H1 (cell line): ENCODE measurements at regions not wholly inside any gene's neighbourhood (a gene's known extent, or its start where the extent isn't known, plus 50 kb on each side); places are given as distances from the start of the nearest gene placed in this dataset.
"Not testable (repeated sequence)": the region's sequence is repeated elsewhere in the genome, so short reads cannot be mapped to it uniquely, and the experiment has no call there.

ENCODE experiments used
- CTCF ChIA-PET: fragments of 300-600 bp; sonication (Branson Sonifier 250); formaldehyde crosslinking; loops from one replicate; lab custom pipeline; 2021; ENCODE audit not compliant: partially characterized antibody; lab: Charles Lee
- POLR2A ChIA-PET: fragments of 300-600 bp; sonication (Branson Sonifier 250); formaldehyde crosslinking; loops from one replicate; lab custom pipeline; 2021; ENCODE audit warnings: inconsistent platforms; ENCODE audit not compliant: partially characterized antibody; lab: Charles Lee
- DNase-seq, 2 experiments: peaks; one replicate each; pipeline versions ENCODE4 v3.0.0 to v3.0.0-alpha.2; 2010 to 2022; ENCODE audit warnings: low spot score in 2 of 2, low read depth in 1 of 2, mixed read lengths in 1 of 2
- FAIRE-seq: peaks from 2 replicates; lab custom pipeline; 2011; peaks lifted over from hg19 to GRCh38; lab: Jason Lieb, UNC
- H2AFZ ChIP-seq: 2 replicates; pipeline ENCODE4 v1.8.1; 2012; ENCODE audit warnings: low read length, inconsistent platforms
- H2AK5ac ChIP-seq: 2 replicates; pipeline ENCODE4 v1.6.1; 2013; ENCODE audit warnings: low read depth, low read length
- H2BK120ac ChIP-seq: replicated peaks from 2 replicates; pipeline ENCODE3; 2013; ENCODE audit warnings: low read depth, low read length, inconsistent platforms
- H2BK12ac ChIP-seq: 2 replicates; pipeline ENCODE4 v1.6.1; 2013; ENCODE audit warnings: low read depth, low read length
- H2BK15ac ChIP-seq: 2 replicates; pipeline ENCODE4 v1.6.1; 2013; ENCODE audit warnings: low read length
- H2BK20ac ChIP-seq: 2 replicates; pipeline ENCODE4 v1.6.1; 2013; ENCODE audit warnings: low read length
- H2BK5ac ChIP-seq: 2 replicates; pipeline ENCODE4 v1.6.1; 2013; ENCODE audit warnings: low read depth, low read length
- H3K14ac ChIP-seq: 2 replicates; pipeline ENCODE4 v1.6.1; 2013; ENCODE audit warnings: inconsistent platforms; ENCODE audit not compliant: insufficient read length
- H3K18ac ChIP-seq: 2 replicates; pipeline ENCODE4 v1.6.1; 2013; ENCODE audit warnings: low read length; ENCODE audit errors: extremely low read depth
- H3K23ac ChIP-seq: 2 replicates; pipeline ENCODE4 v1.6.1; 2013; ENCODE audit warnings: inconsistent platforms; ENCODE audit not compliant: insufficient read length
- H3K23me2 ChIP-seq: 2 replicates; pipeline ENCODE4 v1.6.1; 2013; ENCODE audit warnings: low read depth, low read length
- H3K27ac ChIP-seq: 2 replicates; pipeline ENCODE4 v1.6.1; 2011; ENCODE audit warnings: low read depth, low read length, inconsistent platforms
- H3K27me3 ChIP-seq, 4 experiments: replicated peaks in 1 of 4; 1 replicate in 1 of 4; 2 replicates in 3 of 4; pipeline versions ENCODE4 v1.6.1 to v1.8.1; 2011 to 2013; ENCODE audit warnings: low read length in 3 of 4, mild to moderate bottlenecking in 3 of 4, inconsistent platforms in 2 of 4, mixed read lengths in 2 of 4, moderate library complexity in 1 of 4; ENCODE audit not compliant: control insufficient read depth in 3 of 4, insufficient read depth in 3 of 4; ENCODE audit errors: extremely low read depth in 1 of 4
- H3K36me3 ChIP-seq, 4 experiments: 2 replicates each; pipeline versions ENCODE4 v1.6.1 to v1.8.1; 2011 to 2013; ENCODE audit warnings: mild to moderate bottlenecking in 4 of 4, low read length in 3 of 4, moderate library complexity in 2 of 4, control low read depth in 1 of 4, inconsistent platforms in 1 of 4; ENCODE audit not compliant: insufficient read depth in 4 of 4, control insufficient read depth in 2 of 4
- H3K4ac ChIP-seq: replicated peaks from 2 replicates; pipeline ENCODE3; 2013; ENCODE audit warnings: low read length, low read depth, mixed read lengths, inconsistent platforms; ENCODE audit not compliant: insufficient read length
- H3K4me1 ChIP-seq, 4 experiments: replicated peaks in 1 of 4; 1 replicate in 1 of 4; 2 replicates in 3 of 4; pipeline versions ENCODE4 v1.6.1 to v1.8.1; 2011 to 2013; ENCODE audit warnings: low read length in 3 of 4, inconsistent platforms in 2 of 4, mixed read lengths in 1 of 4; ENCODE audit not compliant: insufficient read depth in 4 of 4, control insufficient read depth in 3 of 4
- H3K4me2 ChIP-seq, 2 experiments: 2 replicates each; pipeline versions ENCODE4 v1.6.1 to v1.8.1; 2011 to 2013; ENCODE audit warnings: low read depth in 2 of 2, low read length in 2 of 2, control low read depth in 1 of 2, inconsistent platforms in 1 of 2, mild to moderate bottlenecking in 1 of 2; ENCODE audit not compliant: insufficient read depth in 1 of 2
- H3K4me3 ChIP-seq, 4 experiments: fragments of 200-600, 300-600 bp in 1 of 4; sonication (generic), shearing (Covaris generic), sonication (Bioruptor Twin) in 1 of 4; 2 replicates each; pipeline versions ENCODE4 v1.5.1 to v1.8.1; 2011 to 2016; ENCODE audit warnings: low read length in 4 of 4, low read depth in 3 of 4, control low read depth in 2 of 4, inconsistent platforms in 2 of 4, mild to moderate bottlenecking in 2 of 4, mixed read lengths in 1 of 4, moderate library complexity in 1 of 4; ENCODE audit not compliant: insufficient read depth in 2 of 4; ENCODE audit errors: extremely low read depth in 1 of 4
- H3K56ac ChIP-seq: replicated peaks from 2 replicates; pipeline ENCODE3; 2013; ENCODE audit warnings: low read depth, mild to moderate bottlenecking, mixed read lengths, low read length, inconsistent platforms; ENCODE audit not compliant: insufficient read length
- H3K79me1 ChIP-seq: 2 replicates; pipeline ENCODE4 v1.6.1; 2013; ENCODE audit warnings: low read depth, low read length, control low read depth
- H3K79me2 ChIP-seq, 2 experiments: 2 replicates each; pipeline versions ENCODE4 v1.6.1 to v1.8.1; 2012 to 2013; ENCODE audit warnings: low read length in 2 of 2, mild to moderate bottlenecking in 2 of 2, inconsistent platforms in 1 of 2; ENCODE audit not compliant: insufficient read depth in 2 of 2, control insufficient read depth in 1 of 2
- H3K9ac ChIP-seq, 4 experiments: replicated peaks in 1 of 4; 1 replicate in 1 of 4; 2 replicates in 3 of 4; pipeline versions ENCODE4 v1.6.1 to v1.8.1; 2011 to 2013; ENCODE audit warnings: low read depth in 3 of 4, low read length in 3 of 4, control low read depth in 2 of 4, mild to moderate bottlenecking in 2 of 4, moderate library complexity in 2 of 4, inconsistent platforms in 1 of 4; ENCODE audit errors: extremely low read depth in 1 of 4
- H3K9me3 ChIP-seq, 2 experiments: 2 replicates each; pipeline versions ENCODE4 v1.6.1 to v1.8.1; 2012 to 2013; ENCODE audit warnings: mild to moderate bottlenecking in 2 of 2, moderate library complexity in 2 of 2, control low read depth in 1 of 2, inconsistent platforms in 1 of 2, low read depth in 1 of 2, low read length in 1 of 2, mixed read lengths in 1 of 2; ENCODE audit not compliant: insufficient read depth in 2 of 2
- H4K20me1 ChIP-seq, 2 experiments: replicated peaks in 1 of 2; 2 replicates each; pipeline versions ENCODE3 to v1.8.1; 2011 to 2013; ENCODE audit warnings: inconsistent platforms in 2 of 2, low read length in 2 of 2, mild to moderate bottlenecking in 1 of 2; ENCODE audit not compliant: insufficient read depth in 2 of 2, control insufficient read depth in 1 of 2
- H4K5ac ChIP-seq: 2 replicates; pipeline ENCODE4 v1.6.1; 2013; ENCODE audit warnings: low read length, low read depth, mixed read lengths, inconsistent platforms; ENCODE audit not compliant: insufficient read length
- H4K8ac ChIP-seq: 2 replicates; pipeline ENCODE4 v1.8.0; 2013; ENCODE audit warnings: mild to moderate bottlenecking, moderate library complexity, low read length, inconsistent platforms; ENCODE audit not compliant: insufficient read depth; ENCODE audit errors: extremely low read depth
- H4K91ac ChIP-seq: replicated peaks from 2 replicates; pipeline ENCODE3; 2013; ENCODE audit warnings: low read length, mixed read lengths, inconsistent platforms; ENCODE audit not compliant: insufficient read length
- WGBS, 2 experiments: shearing (Covaris generic) in 1 of 2; methylation state at CpG; one replicate each; pipeline versions ENCODE4 v1.1.6 to v1.1.7; 2013 to 2015; ENCODE audit warnings: low lambda C conversion rate in 2 of 2, mixed read lengths in 2 of 2, inconsistent platforms in 1 of 2, low coverage in 1 of 2, missing lambda C conversion rate in 1 of 2; ENCODE audit not compliant: insufficient replicate concordance in 2 of 2, insufficient coverage in 1 of 2, insufficient read length in 1 of 2; ENCODE audit errors: extremely low coverage in 1 of 2, missing lambda C conversion rate in 1 of 2; 5-methylcytosine and 5-hydroxymethylcytosine counted together

DNA sequence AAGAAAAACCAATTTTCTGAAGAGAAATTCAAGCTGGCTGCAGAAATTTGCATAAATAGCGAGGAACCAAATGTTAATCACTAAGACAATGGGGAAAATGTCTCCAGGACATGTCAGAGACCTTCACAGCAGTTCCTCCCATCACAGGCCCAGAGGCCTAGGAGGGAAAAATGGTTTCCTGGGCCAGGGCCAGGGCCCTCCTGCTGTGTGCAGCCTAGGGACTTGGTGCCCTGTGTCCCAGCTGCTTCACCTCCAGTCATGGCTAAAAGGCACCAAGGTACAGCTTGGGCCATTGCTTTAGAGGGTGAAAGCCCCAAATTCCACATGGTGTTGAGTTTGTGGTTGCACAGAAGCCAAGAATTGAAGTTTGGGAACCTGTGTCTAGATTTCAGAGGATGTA, 628.7 kb upstream of the ARRDC3 start:
- H2BK15ac ChIP-seq, H3K9ac ChIP-seq, H3K56ac ChIP-seq, DNase-seq, H4K8ac ChIP-seq, CTCF ChIA-PET, H3K79me1 ChIP-seq, H3K79me2 ChIP-seq, H2BK20ac ChIP-seq, H2BK12ac ChIP-seq, H3K18ac ChIP-seq, H2BK5ac ChIP-seq, H4K20me1 ChIP-seq, H3K23ac ChIP-seq, H2BK120ac ChIP-seq, H3K4me2 ChIP-seq, H3K14ac ChIP-seq, FAIRE-seq, H3K4me3 ChIP-seq, H2AK5ac ChIP-seq, H4K91ac ChIP-seq, H4K5ac ChIP-seq, H3K36me3 ChIP-seq, POLR2A ChIA-PET, H2AFZ ChIP-seq, H3K23me2 ChIP-seq, H3K4ac ChIP-seq, H3K27ac ChIP-seq, H3K4me1 ChIP-seq, H3K27me3 ChIP-seq: not testable (repeated sequence)
- H3K9me3 ChIP-seq = peaks cover 9 to 18% of the 10 kb centered on the region in 2 experiments; a peak in 3 of 4 replicates
- WGBS, 2 experiments = 100% methylated on average over 1 of the region's 1 CpG; no CpG with 5 or more reads in 1 of the 2 experiments
